ENCODE measurements at regions not wholly inside any gene's neighbourhood (a gene's known extent, or its start where the extent isn't known, plus 50 kb on each side); places are given as distances from the start of the nearest gene placed in this dataset.

GRCh38 chr17:79374087-79374689, 236.7 kb downstream of the RBFOX3 start:
- no peak for DNase-seq

DNA sequence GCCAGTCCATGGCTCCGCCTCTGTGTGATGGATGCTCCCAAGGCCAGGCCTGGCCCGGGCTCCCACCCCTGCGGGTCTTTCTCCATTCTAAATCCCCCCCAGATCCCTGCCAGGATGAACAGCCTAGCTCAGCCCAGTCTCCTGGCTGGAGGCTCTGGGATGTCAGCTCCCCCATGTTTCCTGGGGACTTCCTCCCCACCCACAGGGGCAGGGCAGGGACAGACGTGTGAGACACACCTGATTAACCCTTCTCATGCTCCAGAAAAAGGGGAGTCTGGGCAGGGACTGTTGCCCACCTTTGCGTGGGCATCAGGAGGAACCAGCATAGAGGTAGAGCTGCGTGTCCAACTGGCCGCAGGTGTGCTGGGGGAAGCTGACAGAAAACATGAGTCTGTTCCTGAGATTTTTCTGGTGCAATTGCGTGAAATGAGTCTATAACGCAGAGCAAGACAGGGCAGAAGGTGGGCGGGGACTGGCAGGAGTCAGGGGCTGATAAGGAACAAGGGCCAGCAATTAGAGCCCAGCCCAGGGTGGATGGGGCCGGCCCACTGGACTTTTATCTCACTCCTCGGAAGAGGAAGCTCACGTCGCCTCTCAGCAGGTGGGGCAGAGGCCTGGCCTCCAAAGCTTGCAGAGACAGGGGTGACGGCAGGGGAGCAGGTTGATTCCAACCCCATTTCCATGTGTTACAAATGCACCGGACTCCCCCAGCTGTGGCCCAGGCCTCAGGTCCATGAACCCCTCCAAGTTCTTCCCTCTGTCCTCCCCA, 238.2 kb downstream of the RBFOX3 start:
- no peak for DNase-seq

DNA sequence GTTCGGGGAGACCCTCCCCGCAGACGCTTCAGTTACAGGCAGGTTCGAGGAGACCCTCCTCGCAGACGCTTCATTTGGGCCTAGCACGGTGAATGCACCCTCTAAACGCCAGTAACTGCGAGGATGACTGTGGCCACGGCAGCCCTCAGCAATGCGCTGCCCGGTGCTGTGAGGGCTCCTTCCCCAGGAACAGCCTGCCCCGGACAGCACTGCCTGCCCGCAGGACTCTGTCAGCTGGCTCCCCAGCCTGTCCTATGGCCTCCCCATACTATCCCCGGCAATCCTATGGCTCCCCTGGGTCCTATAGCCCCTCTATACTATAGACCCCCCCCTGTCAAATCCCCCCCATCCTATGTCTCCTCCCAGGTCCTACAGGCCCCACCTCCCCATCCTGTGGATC, 238.9 kb downstream of the RBFOX3 start:
- DNase-seq = no peak

- DNase-seq = no peak
Observed at GRCh38 chr17:79370594-79370993, 240.3 kb downstream of the RBFOX3 start.

GRCh38 chr17:79370126-79370525, 240.7 kb downstream of the RBFOX3 start:
- no peak for DNase-seq

DNA sequence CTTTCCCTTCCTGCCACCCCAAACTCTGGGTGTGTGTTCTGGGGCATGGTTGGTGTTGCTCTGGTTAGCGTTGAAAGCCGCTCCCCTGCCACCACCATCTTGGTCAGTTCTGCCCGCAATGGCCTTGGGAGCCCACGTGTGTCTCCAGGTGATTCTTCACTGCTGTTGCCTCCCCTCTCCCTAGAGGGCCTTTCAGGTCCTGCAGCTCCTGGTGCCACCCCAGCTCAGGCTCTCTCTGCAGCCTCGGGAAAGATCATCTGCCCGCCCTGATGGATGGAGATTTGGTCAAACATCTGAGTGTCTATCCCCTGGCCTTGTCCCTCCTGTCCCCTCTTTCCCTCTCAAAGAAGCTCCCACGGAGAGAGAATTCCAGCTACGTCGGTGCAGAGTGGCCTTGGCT, 241.3 kb downstream of the RBFOX3 start:
- DNase-seq = no peak

GRCh38 chr17:79369001-79369400, 241.8 kb downstream of the RBFOX3 start:
- DNase-seq = no peak

- DNase-seq = no peak
Observed at GRCh38 chr17:79368521-79368920, 242.3 kb downstream of the RBFOX3 start.

- no peak for DNase-seq
Observed at GRCh38 chr17:79366988-79367571, 243.8 kb downstream of the RBFOX3 start.

GRCh38 chr17:79365836-79366770, 244.7 kb downstream of the RBFOX3 start:
- no peak for DNase-seq

DNA sequence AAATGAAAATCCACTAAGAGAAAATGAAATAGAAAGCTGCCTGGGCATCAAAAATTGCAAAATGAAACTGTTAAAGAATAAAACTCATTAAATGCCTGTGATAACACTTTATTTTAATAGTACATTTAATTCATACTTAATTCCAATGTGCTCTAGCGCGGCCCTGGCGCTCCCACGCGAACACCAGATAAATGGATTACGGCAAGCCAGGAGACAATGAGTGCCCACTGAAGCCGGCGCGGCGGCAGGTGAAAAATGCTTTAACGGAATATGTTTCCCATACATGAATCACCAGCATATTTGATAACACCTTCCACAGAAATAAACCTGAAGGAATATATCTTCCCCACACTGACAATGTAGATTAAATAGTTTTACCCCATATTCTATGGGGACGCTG, 245.5 kb downstream of the RBFOX3 start:
- DNase-seq = peak in 2 of 56 donors; percentile 12 to 17

DNA sequence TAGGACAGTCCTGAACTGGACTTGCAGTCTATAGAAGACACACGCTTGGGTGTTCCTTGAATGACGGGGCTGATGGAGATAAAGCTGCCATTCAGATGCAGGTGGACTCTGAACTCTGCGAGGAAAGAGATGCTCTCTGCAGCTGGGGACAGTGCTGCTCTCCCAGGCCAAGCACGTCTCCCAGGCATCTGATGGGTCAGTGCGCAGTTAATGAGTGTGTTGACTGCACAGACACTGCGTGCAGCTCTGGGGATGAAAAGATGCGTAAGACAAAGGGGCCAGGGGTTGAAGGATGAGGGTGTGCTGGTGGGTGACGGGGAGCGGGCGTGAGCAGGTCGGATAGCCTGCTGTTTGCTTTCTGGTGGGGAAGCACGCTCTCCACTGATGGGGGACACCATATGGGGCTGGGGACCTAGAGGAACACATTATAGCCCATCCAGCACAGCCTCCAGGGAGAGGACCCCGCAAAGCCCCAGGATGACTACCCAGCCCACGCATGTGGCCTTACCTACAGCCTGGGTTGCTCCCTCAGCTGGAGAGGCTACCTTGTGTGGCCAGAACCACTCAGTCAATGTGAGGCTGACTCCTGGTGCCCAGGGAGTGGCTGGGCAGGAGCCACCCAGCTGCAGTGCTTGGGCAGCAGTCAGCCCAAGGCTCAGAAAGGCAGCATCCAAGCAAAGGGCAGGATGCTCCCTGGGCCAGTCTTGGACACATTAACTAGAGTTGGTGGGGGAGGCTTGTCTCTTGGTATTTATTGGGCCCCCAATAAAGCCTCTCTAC, 246.3 kb downstream of the RBFOX3 start:
- DNase-seq = no peak

- no peak for DNase-seq
Observed at GRCh38 chr17:79363552-79364275, 247.1 kb downstream of the RBFOX3 start.

- no peak for DNase-seq
Observed at GRCh38 chr17:79362772-79363305, 248.0 kb downstream of the RBFOX3 start.

GRCh38 chr17:79361873-79362771, 248.7 kb downstream of the RBFOX3 start:
- peak in 6 of 56 donors; percentile 8 to 39 (median 16) for DNase-seq

GRCh38 chr17:79361221-79361734, 249.6 kb downstream of the RBFOX3 start:
- no peak for DNase-seq

DNA sequence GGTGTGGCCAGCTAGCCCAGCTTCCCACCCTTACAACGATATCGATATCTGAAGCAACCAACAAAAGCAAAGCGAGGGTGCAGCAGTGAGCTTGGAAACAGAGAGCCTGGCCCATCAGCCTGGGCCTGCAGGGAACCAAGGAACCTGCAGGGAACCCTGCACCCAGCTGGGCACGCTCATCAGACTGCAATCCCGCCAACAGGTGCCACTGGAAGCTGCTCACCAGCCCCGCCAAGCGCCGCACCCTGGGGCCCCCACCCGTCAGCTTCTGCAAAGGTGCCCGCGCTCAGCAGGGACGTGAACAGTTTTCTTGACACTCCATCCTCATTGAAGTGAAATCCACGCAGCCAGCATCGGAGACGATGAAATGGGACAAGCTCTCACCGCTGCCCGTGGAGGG, 250.7 kb downstream of the RBFOX3 start:
- DNase-seq = no peak

- no peak for DNase-seq
Observed at GRCh38 chr17:79356839-79357447, 253.9 kb downstream of the RBFOX3 start.
